SK-N-SH (cell line): ENCODE measurements at regions not wholly inside any gene's neighbourhood (a gene's known extent, or its start where the extent isn't known, plus 50 kb on each side); places are given as distances from the start of the nearest gene placed in this dataset.

Experiments
- CTCF ChIA-PET: fragments of 300-600, 350-600 bp; formaldehyde crosslinking; extraction: SDS; loops from one replicate; lab custom pipeline; 2021; lab: Yijun Ruan, JAX
- POLR2A ChIA-PET: fragments of 350-600 bp; sonication (Branson Sonifier 250); formaldehyde crosslinking; extraction: SDS; loops from one replicate; lab custom pipeline; 2020; ENCODE audit warnings: antibody characterized with exemption, inconsistent platforms; lab: Yijun Ruan, JAX
- DNase-seq: peaks from one replicate; pipeline ENCODE4 v3.0.0; 2012
- H2AFZ ChIP-seq: fragments of 200-600 bp; sonication (generic); 2 replicates; pipeline ENCODE4 v1.8.1; 2016; ENCODE audit warnings: antibody characterized with exemption, mild to moderate bottlenecking, low read depth
- H3F3A ChIP-seq: fragments of 200-600 bp; sonication (generic); replicated peaks from 2 replicates; pipeline ENCODE3; 2016; ENCODE audit warnings: antibody characterized with exemption, mild to moderate bottlenecking; ENCODE audit not compliant: insufficient read depth
- H3K27ac ChIP-seq, 2 experiments: fragments of 200-500 bp in 1 of 2; fragments of 200-600 bp in 1 of 2; sonication (Bioruptor generic) in 1 of 2; sonication (generic), shearing (Covaris generic) in 1 of 2; 2 replicates each; pipeline versions ENCODE4 v1.5.1 to v1.6.1; 2014 to 2016; ENCODE audit warnings: low read depth in 2 of 2, inconsistent platforms in 1 of 2, low read length in 1 of 2, mild to moderate bottlenecking in 1 of 2, mixed read lengths in 1 of 2
- H3K27me3 ChIP-seq: fragments of 200-600 bp; sonication (generic), shearing (Covaris generic); 2 replicates; pipeline ENCODE4 v1.6.1; 2016; ENCODE audit warnings: mixed run types; ENCODE audit not compliant: insufficient read depth
- H3K36me3 ChIP-seq, 2 experiments: fragments of 200-500 bp in 1 of 2; fragments of 200-600 bp in 1 of 2; sonication (Bioruptor generic) in 1 of 2; sonication (generic) in 1 of 2; replicated peaks in 1 of 2; 2 replicates each; pipeline versions ENCODE3 to v1.5.1; 2014 to 2016; ENCODE audit warnings: low read length in 1 of 2, mild to moderate bottlenecking in 1 of 2; ENCODE audit not compliant: insufficient read depth in 2 of 2, control insufficient read depth in 1 of 2
- H3K4me1 ChIP-seq, 2 experiments: fragments of 200-500 bp in 1 of 2; fragments of 200-600 bp in 1 of 2; sonication (Bioruptor generic) in 1 of 2; sonication (generic), shearing (Covaris generic) in 1 of 2; 2 replicates each; pipeline versions ENCODE4 v1.5.1 to v1.6.1; 2014 to 2016; ENCODE audit warnings: low read depth in 1 of 2, low read length in 1 of 2, mixed run types in 1 of 2; ENCODE audit not compliant: insufficient read depth in 2 of 2, control insufficient read depth in 1 of 2
- H3K4me2 ChIP-seq: fragments of 200-600 bp; sonication (generic), shearing (Covaris generic); 2 replicates; pipeline ENCODE4 v1.6.1; 2017; ENCODE audit warnings: mixed run types
- H3K4me3 ChIP-seq, 2 experiments: fragments of 200-500 bp in 1 of 2; fragments of 200-600 bp in 1 of 2; sonication (Bioruptor generic) in 1 of 2; sonication (generic), shearing (Covaris generic) in 1 of 2; 2 replicates each; pipeline versions ENCODE4 v1.5.1 to v1.8.1; 2014 to 2016; ENCODE audit warnings: low read depth in 2 of 2, inconsistent platforms in 1 of 2, low read length in 1 of 2, mild to moderate bottlenecking in 1 of 2, mixed read lengths in 1 of 2, moderate library complexity in 1 of 2
- H3K79me2 ChIP-seq: fragments of 200-600 bp; sonication (generic); 2 replicates; pipeline ENCODE4 v1.8.1; 2017; ENCODE audit warnings: mild to moderate bottlenecking; ENCODE audit not compliant: insufficient read depth
- H3K9ac ChIP-seq: fragments of 200-600 bp; sonication (generic); 2 replicates; pipeline ENCODE4 v1.6.1; 2017; ENCODE audit warnings: mixed run types
- H3K9me2 ChIP-seq: fragments of 200-600 bp; sonication (generic); 2 replicates; pipeline ENCODE4 v1.6.1; 2017; ENCODE audit warnings: mixed run types
- H3K9me3 ChIP-seq: fragments of 200-600 bp; sonication (generic); 2 replicates; pipeline ENCODE4 v1.6.1; 2017; ENCODE audit warnings: mixed run types, mild to moderate bottlenecking, moderate library complexity
- H4K20me1 ChIP-seq: fragments of 200-600 bp; sonication (generic); 2 replicates; pipeline ENCODE4 v1.6.1; 2017; ENCODE audit warnings: mild to moderate bottlenecking, mixed run types; ENCODE audit not compliant: insufficient read depth
- CHD2 ChIP-seq: fragments of 150-350 bp; IDR thresholded peaks from 2 replicates; pipeline ENCODE4 v1.6.1; 2018; ENCODE audit warnings: low read length; ENCODE audit not compliant: partially characterized antibody
- CTCF ChIP-seq: fragments of 200-600 bp; sonication (generic); IDR thresholded peaks from 2 replicates; pipeline ENCODE4 v1.6.1; 2017; ENCODE audit warnings: antibody characterized with exemption, mild to moderate bottlenecking, moderate library complexity
- EP300 ChIP-seq, 2 experiments: IDR thresholded peaks; 2 replicates each; pipeline versions ENCODE4 v1.4.0 to v1.6.1; 2012; ENCODE audit warnings: borderline replicate concordance in 1 of 2, low read depth in 1 of 2, low read length in 1 of 2
- EZH2phosphoT487 ChIP-seq: fragments of 200-600 bp; sonication (generic); IDR thresholded peaks from 2 replicates; pipeline ENCODE4 v1.6.1; 2017; ENCODE audit warnings: low read depth, mixed run types, mild to moderate bottlenecking, antibody characterized with exemption, moderate library complexity, borderline replicate concordance
- FOSL2 ChIP-seq: IDR thresholded peaks from 2 replicates; pipeline ENCODE4 v1.4.0; 2012; ENCODE audit warnings: low read depth, mild to moderate bottlenecking, moderate library complexity, borderline replicate concordance
- GABPA ChIP-seq: IDR thresholded peaks from 2 replicates; pipeline ENCODE4 v1.4.0; 2012; ENCODE audit warnings: low read depth, mild to moderate bottlenecking
- IRF3 ChIP-seq: fragments of 150-350 bp; IDR thresholded peaks from 2 replicates; pipeline ENCODE4 v1.6.1; 2016; ENCODE audit warnings: mild to moderate bottlenecking, low read depth, low read length
- MEF2A ChIP-seq: IDR thresholded peaks from 2 replicates; pipeline ENCODE4 v1.4.0; 2012; ENCODE audit warnings: low read depth, borderline replicate concordance
- NRF1 ChIP-seq: IDR thresholded peaks from 2 replicates; pipeline ENCODE4 v1.6.1; 2012; ENCODE audit warnings: low read depth, mild to moderate bottlenecking, low read length
- POLR2AphosphoS5 ChIP-seq: IDR thresholded peaks from 2 replicates; pipeline ENCODE4 v1.6.1; 2012; ENCODE audit warnings: low read depth, low read length
- RAD21 ChIP-seq: IDR thresholded peaks from 2 replicates; pipeline ENCODE4 v1.6.1; 2012; ENCODE audit warnings: mild to moderate bottlenecking, low read length
- RCOR1 ChIP-seq: fragments of 150-350 bp; IDR thresholded peaks from 2 replicates; pipeline ENCODE4 v1.6.1; 2017; ENCODE audit warnings: antibody characterized with exemption, low read length
- RFX5 ChIP-seq: IDR thresholded peaks from 2 replicates; pipeline ENCODE4 v1.6.1; 2012; ENCODE audit warnings: mild to moderate bottlenecking, improper control_type of control experiment, low read length
- TAF1 ChIP-seq: IDR thresholded peaks from 2 replicates; pipeline ENCODE4 v1.6.1; 2012; ENCODE audit warnings: low read depth, mild to moderate bottlenecking, low read length, moderate library complexity, borderline replicate concordance
- TCF12 ChIP-seq: IDR thresholded peaks from 2 replicates; pipeline ENCODE4 v1.4.0; 2012
- USF2 ChIP-seq: fragments of 150-350 bp; IDR thresholded peaks from 2 replicates; pipeline ENCODE4 v1.6.1; 2017; ENCODE audit warnings: antibody characterized with exemption, low read length, low read depth, borderline replicate concordance
- YY1 ChIP-seq: IDR thresholded peaks from 2 replicates; pipeline ENCODE4 v1.4.0; 2012; ENCODE audit warnings: low read depth, mild to moderate bottlenecking
- WGBS: methylation state at CpG from one replicate; pipeline ENCODE4 v1.1.6; 2017; ENCODE audit warnings: low lambda C conversion rate; 5-methylcytosine and 5-hydroxymethylcytosine counted together
- TF ChIP-seq, protein P1 (sequence below): IDR thresholded peaks from 2 replicates; pipeline ENCODE4 v1.6.1; 2012; ENCODE audit warnings: mild to moderate bottlenecking, low read depth, low read length, moderate library complexity

DNA sequence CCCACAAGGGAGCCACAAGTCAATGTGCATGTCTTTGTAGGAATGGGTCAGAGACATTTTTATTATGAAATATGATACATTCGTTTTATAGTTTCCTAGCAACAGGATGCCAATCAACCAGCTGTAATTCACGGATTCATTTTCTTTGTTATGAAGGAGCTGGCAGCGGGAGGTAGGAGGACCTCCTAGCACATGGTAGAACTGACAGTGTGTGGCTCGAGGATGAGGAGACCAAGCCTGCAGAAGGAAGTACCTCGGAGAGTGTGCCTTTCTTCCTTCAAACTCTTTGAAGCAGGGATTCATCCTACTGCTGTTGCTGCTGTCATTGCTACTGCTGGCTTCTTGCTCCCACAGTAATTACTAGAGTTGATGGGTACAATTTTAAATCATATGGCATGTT is 504.8 kb upstream of the KLHL29 start:
- Histone ChIP-seq H3K9me2 (no peaks in the 10 kb centered on the region), H3K4me1 (peaks cover 0 to 19% of the 10 kb centered on the region in 2 experiments; a peak in 2 of 4 replicates), H3K27me3 (no peaks in the 10 kb centered on the region), H3F3A (no peaks in the 10 kb centered on the region), H3K79me2 (no peaks in the 10 kb centered on the region), H3K27ac (peak overlapping the region in 1 of 2 experiments; percentile 88; a peak in 2 of 4 replicates), H2AFZ (no peak overlapping the region), H3K36me3 (no peaks in the 10 kb centered on the region), H3K9me3 (no peaks in the 10 kb centered on the region), H4K20me1 (no peaks in the 10 kb centered on the region), H3K4me2 (no peak overlapping the region), H3K9ac (no peak overlapping the region), H3K4me3 (no peak overlapping the region)
- ChIA-PET POLR2A (no interaction called here), CTCF (interaction anchor here (0.6 kb wide), 1 partner anchor 75 kb away, joined by 3 read pairs; no protein-coding TSS in a partner anchor)
- DNase-seq, result no peak
- 14% methylated on average over 5 of the region's 5 CpGs for WGBS
- TF ChIP-seq CTCF (no peak), YY1 (no peak), USF2 (no peak), TAF1 (no peak), FOSL2 (no peak), EP300 (IDR thresholded peaks at IDR 0.05; ENCODE audit: borderline replicate concordance in 1 of 2, low read depth in 1 of 2, low read length in 1 of 2) (no peak), GABPA (no peak), RFX5 (no peak), MEF2A (no peak), POLR2AphosphoS5 (no peak), TCF12 (no peak), RCOR1 (no peak), RAD21 (no peak), NRF1 (no peak), EZH2phosphoT487 (no peak), CHD2 (no peak), IRF3 (no peak)
- TF ChIP-seq, protein P1, sequence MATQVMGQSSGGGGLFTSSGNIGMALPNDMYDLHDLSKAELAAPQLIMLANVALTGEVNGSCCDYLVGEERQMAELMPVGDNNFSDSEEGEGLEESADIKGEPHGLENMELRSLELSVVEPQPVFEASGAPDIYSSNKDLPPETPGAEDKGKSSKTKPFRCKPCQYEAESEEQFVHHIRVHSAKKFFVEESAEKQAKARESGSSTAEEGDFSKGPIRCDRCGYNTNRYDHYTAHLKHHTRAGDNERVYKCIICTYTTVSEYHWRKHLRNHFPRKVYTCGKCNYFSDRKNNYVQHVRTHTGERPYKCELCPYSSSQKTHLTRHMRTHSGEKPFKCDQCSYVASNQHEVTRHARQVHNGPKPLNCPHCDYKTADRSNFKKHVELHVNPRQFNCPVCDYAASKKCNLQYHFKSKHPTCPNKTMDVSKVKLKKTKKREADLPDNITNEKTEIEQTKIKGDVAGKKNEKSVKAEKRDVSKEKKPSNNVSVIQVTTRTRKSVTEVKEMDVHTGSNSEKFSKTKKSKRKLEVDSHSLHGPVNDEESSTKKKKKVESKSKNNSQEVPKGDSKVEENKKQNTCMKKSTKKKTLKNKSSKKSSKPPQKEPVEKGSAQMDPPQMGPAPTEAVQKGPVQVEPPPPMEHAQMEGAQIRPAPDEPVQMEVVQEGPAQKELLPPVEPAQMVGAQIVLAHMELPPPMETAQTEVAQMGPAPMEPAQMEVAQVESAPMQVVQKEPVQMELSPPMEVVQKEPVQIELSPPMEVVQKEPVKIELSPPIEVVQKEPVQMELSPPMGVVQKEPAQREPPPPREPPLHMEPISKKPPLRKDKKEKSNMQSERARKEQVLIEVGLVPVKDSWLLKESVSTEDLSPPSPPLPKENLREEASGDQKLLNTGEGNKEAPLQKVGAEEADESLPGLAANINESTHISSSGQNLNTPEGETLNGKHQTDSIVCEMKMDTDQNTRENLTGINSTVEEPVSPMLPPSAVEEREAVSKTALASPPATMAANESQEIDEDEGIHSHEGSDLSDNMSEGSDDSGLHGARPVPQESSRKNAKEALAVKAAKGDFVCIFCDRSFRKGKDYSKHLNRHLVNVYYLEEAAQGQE, result no peak
